Thyroid gland (tissue), 4 donors: ENCODE measurements at regions not wholly inside any gene's neighbourhood (a gene's known extent, or its start where the extent isn't known, plus 50 kb on each side); places are given as distances from the start of the nearest gene placed in this dataset.

Experiments used
- CTCF ChIP-seq, 6 experiments: fragments of 200-600 bp in 3 of 6; fragments of 450-650 bp in 3 of 6; sonication (generic) in 3 of 6; IDR thresholded peaks; one replicate each; pipeline ENCODE4 v1.5.1; 2016 to 2019; ENCODE audit warnings: antibody characterized with exemption in 6 of 6, mild to moderate bottlenecking in 2 of 6, inconsistent platforms in 1 of 6, moderate library complexity in 1 of 6
- POLR2A ChIP-seq, 2 donors: fragments of 450-650 bp; IDR thresholded peaks; one replicate each; pipeline ENCODE4 v1.6.1; 2017; ENCODE audit warnings: antibody characterized with exemption in 2 of 2, mild to moderate bottlenecking in 2 of 2, moderate library complexity in 1 of 2

GRCh38 chr4:91812319-91812718, 491.4 kb upstream of the GRID2 start:
- no peak for TF ChIP-seq CTCF (IDR thresholded peaks at IDR 0.05)
- TF ChIP-seq POLR2A (IDR thresholded peaks at IDR 0.05), result no peak
